Hepatocyte (in vitro differentiated cells): ENCODE measurements at regions not wholly inside any gene's neighbourhood (a gene's known extent, or its start where the extent isn't known, plus 50 kb on each side); places are given as distances from the start of the nearest gene placed in this dataset.
"Not testable (repeated sequence)": the region's sequence is repeated elsewhere in the genome, so short reads cannot be mapped to it uniquely, and the experiment has no call there.

ENCODE experiments used
- DNase-seq: peaks from one replicate; pipeline ENCODE4 v3.0.0-alpha.2; 2016; ENCODE audit warnings: low spot score
- H2AFZ ChIP-seq: fragments of 200-600 bp; sonication (generic); 2 replicates; pipeline ENCODE4 v1.6.0; 2016; ENCODE audit warnings: antibody characterized with exemption, mild to moderate bottlenecking
- H3K27ac ChIP-seq: fragments of 200-600 bp; sonication (generic); 2 replicates; pipeline ENCODE4 v1.5.1; 2016; ENCODE audit warnings: mild to moderate bottlenecking
- H3K27me3 ChIP-seq: fragments of 200-600 bp; sonication (generic); 2 replicates; pipeline ENCODE4 v1.6.1; 2016
- H3K36me3 ChIP-seq: fragments of 200-600 bp; sonication (generic); replicated peaks from 2 replicates; pipeline ENCODE4 v1.5.1; 2016; ENCODE audit warnings: low read depth; ENCODE audit not compliant: insufficient read depth
- H3K4me1 ChIP-seq: fragments of 200-600 bp; sonication (generic); 2 replicates; pipeline ENCODE4 v1.5.1; 2016; ENCODE audit warnings: mild to moderate bottlenecking, moderate library complexity; ENCODE audit not compliant: insufficient read depth
- H3K4me2 ChIP-seq: fragments of 200-600 bp; sonication (generic); 2 replicates; pipeline ENCODE4 v1.6.0; 2016
- H3K4me3 ChIP-seq: fragments of 200-600 bp; sonication (generic); 2 replicates; pipeline ENCODE4 v1.5.1; 2016; ENCODE audit warnings: mild to moderate bottlenecking
- H3K79me2 ChIP-seq: fragments of 200-600 bp; sonication (generic); 2 replicates; pipeline ENCODE4 v1.6.0; 2017; ENCODE audit warnings: mild to moderate bottlenecking
- H3K9me2 ChIP-seq: fragments of 200-600 bp; sonication (generic); replicated peaks from 2 replicates; pipeline ENCODE4 v1.6.0; 2017; ENCODE audit warnings: mild to moderate bottlenecking; ENCODE audit not compliant: insufficient read depth
- H3K9me3 ChIP-seq: fragments of 200-600 bp; sonication (generic); 2 replicates; pipeline ENCODE4 v1.5.1; 2016; ENCODE audit warnings: low read depth, mild to moderate bottlenecking
- H4K20me1 ChIP-seq: fragments of 200-600 bp; sonication (generic); 2 replicates; pipeline ENCODE4 v1.6.0; 2016; ENCODE audit warnings: mild to moderate bottlenecking; ENCODE audit not compliant: insufficient read depth, poor library complexity, severe bottlenecking
- EZH2 ChIP-seq: fragments of 200-600 bp; sonication (generic); IDR thresholded peaks from 2 replicates; pipeline ENCODE4 v1.6.1; 2016; ENCODE audit warnings: antibody characterized with exemption, mild to moderate bottlenecking, borderline replicate concordance
- EZH2phosphoT487 ChIP-seq: fragments of 200-600 bp; sonication (generic); IDR thresholded peaks from one replicate; pipeline ENCODE4 v1.6.1; 2018; ENCODE audit warnings: antibody characterized with exemption, mild to moderate bottlenecking, low read depth, moderate library complexity; ENCODE audit not compliant: unreplicated experiment, severe bottlenecking
- WGBS: methylation state at CpG from one replicate; pipeline ENCODE4 v1.1.6; 2016; ENCODE audit warnings: low lambda C conversion rate; ENCODE audit errors: missing lambda C conversion rate; 5-methylcytosine and 5-hydroxymethylcytosine counted together
- TF ChIP-seq, protein P1 (sequence below): fragments of 200-600 bp; sonication (generic); IDR thresholded peaks from 2 replicates; pipeline ENCODE4 v1.5.1; 2016; ENCODE audit warnings: antibody characterized with exemption, mild to moderate bottlenecking; ENCODE audit not compliant: poor library complexity

GRCh38 chr3:75237053-75237452 lies 427.1 kb upstream of the FRG2C start:
- 92% methylated on average over 1 of the region's 1 CpG for WGBS
- Histone ChIP-seq H3K79me2 (no peaks in the 10 kb centered on the region), H3K27ac (no peak overlapping the region), H3K27me3 (no peaks in the 10 kb centered on the region), H3K9me3 (no peaks in the 10 kb centered on the region), H2AFZ (no peak overlapping the region), H3K36me3 (no peaks in the 10 kb centered on the region), H3K4me2 (no peak overlapping the region), H3K4me1 (no peaks in the 10 kb centered on the region), H3K9me2 (no peaks in the 10 kb centered on the region), H4K20me1 (no peaks in the 10 kb centered on the region), H3K4me3 (no peak overlapping the region)
- TF ChIP-seq EZH2 (no peak), EZH2phosphoT487 (no peak)
- no peak for DNase-seq

GRCh38 chr3:75237477-75237876 lies 426.7 kb upstream of the FRG2C start:
- WGBS: 78% methylated on average over 3 of the region's 3 CpGs
- Histone ChIP-seq H3K4me1 (no peaks in the 10 kb centered on the region), H4K20me1 (no peaks in the 10 kb centered on the region), H2AFZ (no peak overlapping the region), H3K36me3 (no peaks in the 10 kb centered on the region), H3K27ac (no peak overlapping the region), H3K4me3 (no peak overlapping the region), H3K79me2 (no peaks in the 10 kb centered on the region), H3K9me3 (no peaks in the 10 kb centered on the region), H3K4me2 (no peak overlapping the region), H3K27me3 (no peaks in the 10 kb centered on the region), H3K9me2 (no peaks in the 10 kb centered on the region)
- no peak for TF ChIP-seq EZH2
- no peak for TF ChIP-seq EZH2phosphoT487
- TF ChIP-seq, protein P1, sequence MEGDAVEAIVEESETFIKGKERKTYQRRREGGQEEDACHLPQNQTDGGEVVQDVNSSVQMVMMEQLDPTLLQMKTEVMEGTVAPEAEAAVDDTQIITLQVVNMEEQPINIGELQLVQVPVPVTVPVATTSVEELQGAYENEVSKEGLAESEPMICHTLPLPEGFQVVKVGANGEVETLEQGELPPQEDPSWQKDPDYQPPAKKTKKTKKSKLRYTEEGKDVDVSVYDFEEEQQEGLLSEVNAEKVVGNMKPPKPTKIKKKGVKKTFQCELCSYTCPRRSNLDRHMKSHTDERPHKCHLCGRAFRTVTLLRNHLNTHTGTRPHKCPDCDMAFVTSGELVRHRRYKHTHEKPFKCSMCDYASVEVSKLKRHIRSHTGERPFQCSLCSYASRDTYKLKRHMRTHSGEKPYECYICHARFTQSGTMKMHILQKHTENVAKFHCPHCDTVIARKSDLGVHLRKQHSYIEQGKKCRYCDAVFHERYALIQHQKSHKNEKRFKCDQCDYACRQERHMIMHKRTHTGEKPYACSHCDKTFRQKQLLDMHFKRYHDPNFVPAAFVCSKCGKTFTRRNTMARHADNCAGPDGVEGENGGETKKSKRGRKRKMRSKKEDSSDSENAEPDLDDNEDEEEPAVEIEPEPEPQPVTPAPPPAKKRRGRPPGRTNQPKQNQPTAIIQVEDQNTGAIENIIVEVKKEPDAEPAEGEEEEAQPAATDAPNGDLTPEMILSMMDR: no peak
- no peak for DNase-seq

DNA sequence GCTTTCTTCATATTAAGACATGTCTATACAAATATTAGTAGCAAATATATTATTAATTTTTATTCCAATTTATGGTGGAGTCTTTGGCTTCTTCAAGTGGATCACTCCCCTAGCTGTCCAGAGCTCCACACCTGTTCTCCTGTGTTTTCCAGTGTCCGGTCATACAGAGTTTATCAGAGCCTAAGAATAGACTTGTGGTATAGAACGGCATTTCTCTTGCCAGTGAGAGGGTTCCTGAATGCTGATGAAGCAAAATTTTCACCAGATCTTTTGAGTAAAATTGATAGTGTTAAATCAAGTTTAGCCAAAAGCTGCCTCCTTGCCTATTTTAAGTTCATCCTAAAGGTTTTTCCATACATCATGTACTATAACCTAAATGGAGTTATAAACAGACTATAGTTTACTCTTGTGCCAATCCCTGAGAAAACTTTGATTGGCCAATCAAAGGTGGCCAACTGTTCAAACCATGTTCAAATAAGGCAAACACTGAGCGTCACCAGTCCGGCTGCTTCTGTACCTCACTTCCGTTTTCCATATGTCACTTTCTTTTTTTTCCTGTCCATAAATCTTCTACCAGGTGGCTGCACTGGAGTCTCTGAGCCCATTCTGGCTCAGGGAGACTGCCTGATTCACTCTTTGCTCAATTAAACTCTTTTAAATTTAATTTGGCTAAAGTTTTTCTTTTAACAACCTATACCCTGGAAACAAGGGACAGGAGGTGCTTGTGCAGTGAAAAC lies 422.7 kb upstream of the FRG2C start:
- H3K4me3 ChIP-seq, H3K9me3 ChIP-seq, H3K27ac ChIP-seq, H3K79me2 ChIP-seq, H3K27me3 ChIP-seq, H3K4me2 ChIP-seq, H3K36me3 ChIP-seq, DNase-seq, H2AFZ ChIP-seq, H3K4me1 ChIP-seq, H3K9me2 ChIP-seq, H4K20me1 ChIP-seq: not testable (repeated sequence)
- 79% methylated on average over 5 of the region's 5 CpGs for WGBS

- H2AFZ ChIP-seq: no peak overlapping the region
- 83% methylated on average over 4 of the region's 4 CpGs for WGBS
- no peaks in the 10 kb centered on the region for H4K20me1 ChIP-seq
Observed at GRCh38 chr3:75242012-75242735, 422.0 kb upstream of the FRG2C start.

More at GRCh38 chr3:75242012-75242735, 422.0 kb upstream of the FRG2C start:
- Histone ChIP-seq H3K27ac (no peak overlapping the region), H3K79me2 (no peaks in the 10 kb centered on the region), H3K9me2 (no peaks in the 10 kb centered on the region), H3K4me2 (no peak overlapping the region), H3K36me3 (no peaks in the 10 kb centered on the region), H3K27me3 (no peaks in the 10 kb centered on the region), H3K4me3 (no peak overlapping the region), H3K4me1 (no peaks in the 10 kb centered on the region), H3K9me3 (no peaks in the 10 kb centered on the region)
- no peak for DNase-seq
- TF ChIP-seq EZH2 (no peak), EZH2phosphoT487 (no peak)
- TF ChIP-seq, protein P1: no peak
